Breast epithelium (tissue), 3 donors: ENCODE measurements at regions not wholly inside any gene's neighbourhood (a gene's known extent, or its start where the extent isn't known, plus 50 kb on each side); places are given as distances from the start of the nearest gene placed in this dataset.

Experiments used
- CTCF ChIP-seq, 3 donors: fragments of 450-650 bp; IDR thresholded peaks; one replicate each; pipeline ENCODE4 v1.5.1; 2016 to 2017; ENCODE audit warnings: antibody characterized with exemption in 3 of 3, mild to moderate bottlenecking in 3 of 3, moderate library complexity in 3 of 3
- POLR2A ChIP-seq: fragments of 450-650 bp; IDR thresholded peaks from one replicate; pipeline ENCODE4 v1.6.1; 2016; ENCODE audit warnings: antibody characterized with exemption, mild to moderate bottlenecking, moderate library complexity
- POLR2AphosphoS5 ChIP-seq, 3 donors: sonication (generic); formaldehyde crosslinking; IDR thresholded peaks; one replicate each; pipeline ENCODE4 v1.6.1; 2017; ENCODE audit warnings: antibody characterized with exemption in 3 of 3

- TF ChIP-seq CTCF (IDR thresholded peaks at IDR 0.05) (no peak), POLR2AphosphoS5 (IDR thresholded peaks at IDR 0.05) (no peak), POLR2A (no peak)
Observed at GRCh38 chr7:46744957-46745706, 824.1 kb upstream of the IGFBP3 start.
